Eye (tissue), 1 donor: ENCODE measurements at regions not wholly inside any gene's neighbourhood (a gene's known extent, or its start where the extent isn't known, plus 50 kb on each side); places are given as distances from the start of the nearest gene placed in this dataset.

Source experiments
- DNase-seq: peaks from one replicate; pipeline ENCODE4 v3.0.0-alpha.2; 2015

GRCh38 chrX:109934434-109934833 lies 68.5 kb upstream of the TMEM164 start:
- DNase-seq, result no peak

DNA sequence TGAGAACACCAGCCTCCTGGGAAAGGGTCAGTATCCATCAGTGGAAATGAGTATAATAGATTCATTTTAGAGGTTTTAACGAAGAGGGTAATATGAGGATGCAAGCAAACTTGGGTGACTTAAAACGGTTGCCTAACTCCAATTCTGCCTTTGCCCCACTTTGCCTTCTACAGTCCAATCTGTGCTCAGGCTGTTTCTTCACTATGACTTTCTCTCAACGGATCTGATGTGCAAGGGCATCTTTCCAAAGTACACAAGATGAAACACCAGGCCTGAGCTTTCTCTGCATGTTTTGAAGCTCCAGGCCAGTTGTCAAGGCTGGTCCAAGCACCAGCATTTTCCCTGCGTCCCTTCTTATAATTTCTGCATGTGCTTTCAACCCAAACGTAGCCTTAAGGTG lies 68.0 kb upstream of the TMEM164 start:
- no peak for DNase-seq

- no peak for DNase-seq
These were observed 66.8 kb upstream of the TMEM164 start for GRCh38 chrX:109936114-109936513.

GRCh38 chrX:109936598-109936997 lies 66.3 kb upstream of the TMEM164 start:
- no peak for DNase-seq

DNA sequence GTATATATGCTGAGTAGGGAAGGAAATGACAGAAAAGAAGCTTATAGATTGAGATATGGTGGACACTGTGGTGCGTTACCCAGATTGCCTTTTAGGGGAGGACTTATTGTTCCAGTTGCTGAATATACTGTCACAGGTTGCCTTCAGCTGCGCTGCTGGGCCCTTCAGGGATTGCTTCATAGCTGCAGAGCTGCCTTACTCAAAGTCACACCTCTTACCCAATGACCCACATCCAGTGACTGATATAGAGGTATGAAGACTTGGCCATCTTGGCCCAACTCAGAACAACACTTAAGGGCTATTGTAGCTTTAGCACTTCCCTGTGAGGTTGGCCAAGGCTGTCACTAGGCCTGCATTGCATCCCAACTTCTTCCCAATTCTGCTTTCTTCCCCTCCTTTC lies 63.4 kb upstream of the TMEM164 start:
- no peak for DNase-seq

GRCh38 chrX:109940411-109940810 lies 62.5 kb upstream of the TMEM164 start:
- DNase-seq, result no peak

GRCh38 chrX:109943092-109943739 lies 59.7 kb upstream of the TMEM164 start:
- DNase-seq, result no peak

DNA sequence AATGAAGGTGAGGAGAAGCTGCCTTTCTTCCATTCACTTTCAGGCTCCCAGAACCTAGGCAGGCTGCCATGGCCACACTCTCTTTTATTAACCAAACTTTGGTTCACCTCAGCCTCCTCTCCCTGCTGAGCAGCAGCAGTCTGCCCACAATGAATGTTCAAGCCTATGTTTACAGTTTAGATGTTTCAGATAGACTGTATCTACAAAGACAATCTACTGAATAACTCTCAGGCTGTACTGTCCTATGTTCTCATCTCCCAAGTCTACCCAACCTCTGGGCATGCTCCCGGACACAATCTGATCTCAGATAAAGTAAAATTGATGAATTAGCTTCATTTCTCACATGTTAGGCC lies 59.2 kb upstream of the TMEM164 start:
- DNase-seq, result no peak

DNA sequence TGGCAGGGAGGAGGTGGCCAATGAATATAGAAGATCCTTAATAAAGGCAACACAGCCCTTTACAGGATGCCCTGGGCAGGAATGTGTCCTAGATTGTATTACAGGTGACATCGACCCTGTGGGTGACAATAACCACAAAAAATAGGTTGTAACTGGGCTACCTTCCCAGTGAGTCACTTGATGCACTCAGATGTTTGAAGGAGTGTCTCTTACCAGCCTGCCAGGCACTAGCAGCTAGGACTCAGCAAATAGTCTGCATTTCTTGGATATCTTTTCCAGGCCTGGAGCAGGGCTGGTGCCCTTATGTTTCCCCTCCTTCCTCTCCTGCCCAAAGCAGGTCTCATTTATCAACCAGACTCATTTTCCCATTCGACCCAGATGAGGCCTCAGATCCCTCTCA lies 50.9 kb upstream of the TMEM164 start:
- no peak for DNase-seq

GRCh38 chrX:109952985-109953905 lies 49.7 kb upstream of the TMEM164 start:
- no peak for DNase-seq
